ENCODE measurements at regions not wholly inside any gene's neighbourhood (a gene's known extent, or its start where the extent isn't known, plus 50 kb on each side); places are given as distances from the start of the nearest gene placed in this dataset.

DNA sequence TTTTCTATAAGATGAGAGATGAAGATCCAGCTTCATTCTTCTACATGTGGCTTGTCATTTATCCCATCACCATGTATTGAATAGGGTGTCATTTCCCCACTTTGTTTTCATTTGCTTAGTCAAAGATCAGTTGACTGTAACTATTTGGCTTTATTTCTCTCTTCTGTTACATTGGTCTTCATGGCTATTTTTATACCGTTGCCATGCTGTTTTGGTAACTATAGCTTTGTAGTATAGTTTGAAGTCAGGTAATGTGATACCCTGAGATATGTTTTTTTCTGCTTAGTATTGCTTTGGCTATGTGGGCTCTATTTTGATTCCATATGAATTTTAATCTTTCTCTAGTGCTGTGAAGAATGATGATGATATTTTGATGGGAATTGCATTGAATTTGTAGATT lies 514.3 kb downstream of the GBA3 start:
- TF ChIP-seq, protein P1, sequence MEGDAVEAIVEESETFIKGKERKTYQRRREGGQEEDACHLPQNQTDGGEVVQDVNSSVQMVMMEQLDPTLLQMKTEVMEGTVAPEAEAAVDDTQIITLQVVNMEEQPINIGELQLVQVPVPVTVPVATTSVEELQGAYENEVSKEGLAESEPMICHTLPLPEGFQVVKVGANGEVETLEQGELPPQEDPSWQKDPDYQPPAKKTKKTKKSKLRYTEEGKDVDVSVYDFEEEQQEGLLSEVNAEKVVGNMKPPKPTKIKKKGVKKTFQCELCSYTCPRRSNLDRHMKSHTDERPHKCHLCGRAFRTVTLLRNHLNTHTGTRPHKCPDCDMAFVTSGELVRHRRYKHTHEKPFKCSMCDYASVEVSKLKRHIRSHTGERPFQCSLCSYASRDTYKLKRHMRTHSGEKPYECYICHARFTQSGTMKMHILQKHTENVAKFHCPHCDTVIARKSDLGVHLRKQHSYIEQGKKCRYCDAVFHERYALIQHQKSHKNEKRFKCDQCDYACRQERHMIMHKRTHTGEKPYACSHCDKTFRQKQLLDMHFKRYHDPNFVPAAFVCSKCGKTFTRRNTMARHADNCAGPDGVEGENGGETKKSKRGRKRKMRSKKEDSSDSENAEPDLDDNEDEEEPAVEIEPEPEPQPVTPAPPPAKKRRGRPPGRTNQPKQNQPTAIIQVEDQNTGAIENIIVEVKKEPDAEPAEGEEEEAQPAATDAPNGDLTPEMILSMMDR (IDR thresholded peaks at IDR 0.05), result no peak
- no peak for TF ChIP-seq EZH2 (IDR thresholded peaks at IDR 0.05; ENCODE audit: borderline replicate concordance, insufficient read depth, low read depth, low read length, poor library complexity, severe bottlenecking)
